Stimulated activated CD4-positive, alpha-beta T cell treated with anti-CD3 and anti-CD28 coated beads, Interleukin-2, amount 100 ng/mL, for 48 hours (primary cell): ENCODE measurements at regions not wholly inside any gene's neighbourhood (a gene's known extent, or its start where the extent isn't known, plus 50 kb on each side); places are given as distances from the start of the nearest gene placed in this dataset.

Source experiments
- DNase-seq, 2 donors: peaks; one replicate each; pipeline ENCODE4 v3.0.0-alpha.2; 2020

GRCh38 chr13:65095161-65096082 is 2134.7 kb downstream of the PCDH9 start:
- no peak for DNase-seq

DNA sequence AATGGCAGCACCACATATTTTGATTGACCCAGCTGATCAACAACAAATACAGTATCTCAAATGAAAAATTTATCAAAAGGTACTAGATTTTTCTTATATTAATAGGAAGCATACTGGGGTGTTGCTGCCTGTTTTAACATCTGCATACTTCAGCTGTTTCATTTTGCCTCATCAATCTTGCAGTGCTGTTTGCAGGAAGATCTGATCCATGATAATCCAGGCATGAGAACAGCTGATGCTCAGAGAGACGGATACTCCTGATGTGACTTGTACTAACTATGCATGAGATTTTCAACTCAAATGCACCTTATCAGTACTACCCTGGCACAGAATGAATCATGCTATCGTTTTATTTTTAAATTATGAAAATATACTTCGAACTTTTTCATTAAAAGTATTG is 2136.8 kb downstream of the PCDH9 start:
- no peak for DNase-seq

GRCh38 chr13:65091031-65091430 is 2139.1 kb downstream of the PCDH9 start:
- no peak for DNase-seq

GRCh38 chr13:65090186-65090585 is 2139.9 kb downstream of the PCDH9 start:
- DNase-seq = no peak

- no peak for DNase-seq
These were observed 2141.2 kb downstream of the PCDH9 start for GRCh38 chr13:65088906-65089305.

DNA sequence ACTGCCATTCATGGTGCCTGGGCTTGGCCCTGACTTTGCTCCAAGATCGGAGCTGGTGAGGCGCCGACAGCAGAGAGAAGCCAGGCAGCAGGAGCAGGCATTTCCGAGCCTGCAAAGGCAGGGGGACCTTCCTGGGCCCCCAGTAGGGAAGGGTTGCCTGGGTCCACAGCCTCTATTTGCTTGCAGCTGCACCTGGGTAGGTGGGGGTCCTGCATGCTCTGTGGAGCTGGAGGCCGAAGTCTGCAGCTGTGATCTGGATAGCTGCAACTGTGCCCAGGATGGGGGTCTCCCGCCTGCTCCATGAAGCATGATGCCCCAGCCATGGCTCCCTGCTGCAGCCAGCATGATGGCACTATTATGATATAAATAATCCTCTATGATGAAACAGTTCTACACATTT is 2144.2 kb downstream of the PCDH9 start:
- no peak for DNase-seq

GRCh38 chr13:65074248-65074647 is 2155.9 kb downstream of the PCDH9 start:
- DNase-seq = no peak

DNA sequence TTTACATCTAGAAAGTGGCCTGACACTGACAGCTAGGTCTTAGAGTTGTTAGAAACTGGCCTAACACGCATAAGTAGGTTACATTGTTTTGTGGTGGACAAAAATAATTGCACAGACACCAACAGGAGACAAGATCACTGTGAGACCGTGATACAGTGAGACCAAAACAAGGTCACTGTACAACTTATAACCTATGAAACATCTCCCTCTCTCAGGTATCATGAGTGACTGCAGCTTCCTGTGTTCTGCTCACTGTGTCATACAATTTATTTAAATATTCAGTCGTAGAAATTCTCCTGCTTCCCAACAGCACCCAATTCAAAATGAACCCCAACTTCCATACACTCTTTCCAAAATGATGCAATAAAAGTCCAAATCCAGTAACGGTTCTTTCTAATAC is 2165.2 kb downstream of the PCDH9 start:
- DNase-seq = no peak

- DNase-seq = no peak
These were observed 2166.4 kb downstream of the PCDH9 start for GRCh38 chr13:65063753-65064152.

DNA sequence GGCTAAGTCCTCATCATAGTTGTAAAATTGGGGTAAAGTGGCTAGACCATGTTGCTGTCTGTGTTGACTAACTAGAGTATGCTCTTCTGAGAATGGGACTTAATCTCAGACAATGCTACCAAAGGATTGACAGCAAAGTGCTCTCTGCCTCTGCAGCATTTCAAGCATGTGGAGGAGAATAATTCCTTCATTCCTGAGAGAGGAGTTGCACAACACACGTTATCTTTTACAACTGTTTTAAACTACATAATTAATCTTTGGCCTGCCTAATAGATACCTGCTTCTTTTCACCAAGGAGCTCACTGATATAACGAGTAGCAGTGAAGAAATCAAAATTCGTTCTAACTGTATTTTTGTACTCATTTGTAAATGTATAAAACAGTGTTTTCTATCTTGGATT is 2172.2 kb downstream of the PCDH9 start:
- no peak for DNase-seq

GRCh38 chr13:65054277-65054676 is 2175.9 kb downstream of the PCDH9 start:
- no peak for DNase-seq

- no peak for DNase-seq
These were observed 2193.1 kb downstream of the PCDH9 start for GRCh38 chr13:65036999-65037398.

DNA sequence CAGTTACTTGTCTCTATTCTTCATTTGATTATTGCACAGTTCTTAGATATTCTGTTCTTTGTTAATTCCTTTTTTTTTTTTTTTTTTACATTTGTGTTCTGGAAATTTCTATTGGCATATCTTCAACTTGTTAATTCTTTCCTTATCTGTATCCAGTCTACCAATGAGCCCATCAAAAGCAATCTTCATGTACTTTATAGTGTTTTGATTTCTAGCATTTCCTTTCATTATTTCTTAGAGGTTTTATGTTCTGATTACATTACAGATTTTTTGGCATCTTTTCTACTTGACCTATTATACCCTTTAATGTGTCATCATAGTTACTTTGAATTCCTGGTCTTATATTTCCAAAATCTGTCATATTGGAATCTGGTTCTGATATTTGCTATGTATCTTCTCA is 2194.8 kb downstream of the PCDH9 start:
- no peak for DNase-seq

DNA sequence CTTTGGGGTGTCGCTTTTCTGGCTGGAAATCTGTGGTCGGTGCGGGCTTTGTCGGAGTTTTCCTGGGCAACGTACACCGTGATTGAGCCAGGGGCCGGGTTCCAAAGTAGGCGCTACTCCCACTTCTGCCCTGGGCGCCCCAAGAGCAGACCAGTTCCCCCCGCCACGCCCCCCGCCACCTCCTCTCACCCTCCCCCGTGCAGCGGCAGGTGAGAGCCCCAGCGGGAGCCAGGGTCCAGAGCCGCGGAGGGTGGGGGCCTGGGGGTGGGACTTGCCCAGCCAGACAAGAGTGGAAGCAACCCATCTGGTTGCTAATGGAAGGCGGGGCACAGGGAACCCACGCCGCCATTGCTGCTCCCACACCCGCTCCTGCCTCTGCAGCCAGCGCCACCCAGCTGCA is 2195.9 kb downstream of the PCDH9 start:
- no peak for DNase-seq

DNA sequence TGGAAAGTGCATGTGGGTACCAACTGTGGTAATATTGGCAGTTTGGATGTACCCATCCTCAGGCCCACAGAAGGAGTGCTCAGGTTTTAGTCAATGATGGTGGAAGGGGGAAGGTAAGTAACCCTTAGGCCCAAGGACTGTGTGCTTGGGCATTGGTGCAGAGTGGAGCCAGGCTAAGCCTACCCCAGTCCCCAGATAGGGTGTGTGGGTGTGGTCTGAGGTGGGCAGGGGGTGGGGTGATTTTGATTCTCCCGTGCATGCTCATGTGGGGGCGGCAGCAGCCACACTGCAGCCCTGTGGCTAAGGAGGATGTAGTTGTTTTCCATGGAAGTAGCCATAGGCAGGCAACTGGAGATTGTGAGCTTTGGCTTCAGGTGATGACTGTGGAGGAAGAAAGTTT is 2197.3 kb downstream of the PCDH9 start:
- DNase-seq = no peak

- DNase-seq = no peak
These were observed 2202.0 kb downstream of the PCDH9 start for GRCh38 chr13:65028101-65028500.

GRCh38 chr13:65026505-65026904 is 2203.6 kb downstream of the PCDH9 start:
- no peak for DNase-seq

DNA sequence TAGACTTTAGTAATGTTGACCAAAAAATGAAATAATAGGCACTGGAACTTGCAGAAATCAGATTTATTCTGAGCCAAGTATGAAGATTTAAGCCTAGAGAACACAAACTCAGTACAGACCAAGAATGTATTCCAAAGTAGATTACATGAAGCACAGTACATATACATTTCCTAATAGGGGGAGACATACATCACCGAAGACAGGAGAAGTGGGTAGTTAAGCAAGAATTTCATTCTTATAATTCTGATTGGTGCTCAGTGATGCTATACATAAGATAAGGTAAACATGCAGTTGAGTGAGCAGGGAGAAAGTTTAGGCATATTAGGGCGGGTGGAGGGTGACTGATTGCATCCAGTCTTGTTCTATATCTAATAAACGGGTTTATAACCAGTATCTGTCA is 2218.8 kb downstream of the PCDH9 start:
- no peak for DNase-seq

GRCh38 chr13:64997438-64997837 is 2232.7 kb downstream of the PCDH9 start:
- DNase-seq = no peak

- no peak for DNase-seq
These were observed 2236.5 kb downstream of the PCDH9 start for GRCh38 chr13:64993514-64994164.

- no peak for DNase-seq
These were observed 2237.8 kb downstream of the PCDH9 start for GRCh38 chr13:64992314-64992713.

DNA sequence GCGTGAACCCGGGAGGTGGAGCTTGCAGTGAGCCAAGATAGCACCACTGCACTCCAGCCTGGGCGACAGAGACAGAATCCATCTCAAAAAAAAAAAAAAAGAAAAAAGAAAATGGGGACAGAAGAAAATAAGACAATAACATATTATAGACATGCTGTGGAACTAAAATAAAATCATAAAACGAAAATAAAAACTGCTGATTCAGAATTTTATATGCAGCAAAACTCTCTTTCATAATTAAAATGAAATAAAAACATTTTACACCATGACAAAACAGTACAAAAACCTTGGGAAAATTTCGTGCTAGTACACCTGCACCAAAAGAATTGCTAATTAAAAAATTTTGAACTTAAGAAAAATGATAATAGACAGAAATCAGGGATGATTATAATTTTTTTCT is 2245.1 kb downstream of the PCDH9 start:
- no peak for DNase-seq

- no peak for DNase-seq
These were observed 2267.7 kb downstream of the PCDH9 start for GRCh38 chr13:64962404-64962803.

DNA sequence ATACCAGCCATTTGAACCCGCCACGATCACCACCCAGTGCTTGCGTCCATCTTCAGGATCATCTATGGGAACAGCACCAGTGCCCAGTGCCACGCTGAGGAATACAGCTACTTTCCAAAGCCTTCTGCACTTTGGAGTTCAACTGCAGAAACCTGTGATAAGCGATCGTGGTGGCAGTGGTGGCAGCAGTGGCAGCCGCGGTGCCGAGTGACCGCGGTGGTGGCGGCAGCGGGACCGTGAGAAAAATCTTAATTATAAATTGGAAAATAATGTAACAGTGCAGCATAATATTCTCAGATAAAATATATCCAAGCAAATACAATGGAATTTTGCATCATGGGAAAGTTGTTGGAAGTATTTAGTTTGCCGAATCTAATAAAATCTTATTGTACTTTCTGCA is 2270.9 kb downstream of the PCDH9 start:
- no peak for DNase-seq

DNA sequence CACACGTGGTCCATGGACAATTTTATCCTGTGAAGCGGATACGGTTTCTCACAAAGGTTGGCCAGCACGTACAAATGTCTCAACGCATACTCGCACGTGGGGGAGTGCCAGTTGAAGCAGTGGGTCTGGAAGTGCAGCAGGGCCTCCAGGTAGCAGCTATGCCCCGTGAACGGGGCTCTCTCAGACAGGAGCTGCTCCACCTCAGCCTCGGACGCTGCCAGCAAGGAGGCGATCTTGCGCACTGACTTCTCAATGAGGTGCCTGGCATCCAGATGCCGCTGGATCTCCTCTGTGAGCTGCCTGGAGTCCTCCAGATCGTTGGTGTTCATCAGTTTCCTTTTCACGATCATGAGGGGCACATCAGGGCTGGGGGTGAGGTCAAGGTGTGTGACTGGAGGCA is 2272.0 kb downstream of the PCDH9 start:
- DNase-seq = no peak
